Activated effector memory CD4-positive, alpha-beta T cell treated with Interleukin-2 at 50 U/mL for 16 hours (primary cell): ENCODE measurements at regions not wholly inside any gene's neighbourhood (a gene's known extent, or its start where the extent isn't known, plus 50 kb on each side); places are given as distances from the start of the nearest gene placed in this dataset.
"Not testable (repeated sequence)": the region's sequence is repeated elsewhere in the genome, so short reads cannot be mapped to it uniquely, and the experiment has no call there.

Experiments used
- DNase-seq: peaks from one replicate; pipeline ENCODE4 v3.0.0-alpha.2; 2020

GRCh38 chr6:141552463-141552862 is 580.3 kb upstream of the GJE1 start:
- DNase-seq: no peak

- no peak for DNase-seq
Measured at GRCh38 chr6:141552031-141552430, 580.7 kb upstream of the GJE1 start.

- no peak for DNase-seq
Measured at GRCh38 chr6:141551318-141551717, 581.4 kb upstream of the GJE1 start.

- DNase-seq: no peak
Measured at GRCh38 chr6:141550471-141550870, 582.3 kb upstream of the GJE1 start.

GRCh38 chr6:141548966-141549365 is 583.8 kb upstream of the GJE1 start:
- DNase-seq: no peak

- no peak for DNase-seq
Measured at GRCh38 chr6:141541581-141542324, 591.0 kb upstream of the GJE1 start.

- DNase-seq: no peak
Measured at GRCh38 chr6:141540207-141540606, 592.5 kb upstream of the GJE1 start.

GRCh38 chr6:141539617-141540016 is 593.1 kb upstream of the GJE1 start:
- no peak for DNase-seq

GRCh38 chr6:141532211-141532610 is 600.5 kb upstream of the GJE1 start:
- DNase-seq: no peak

- DNase-seq: no peak
Measured at GRCh38 chr6:141531040-141531439, 601.7 kb upstream of the GJE1 start.

- no peak for DNase-seq
Measured at GRCh38 chr6:141528596-141528995, 604.1 kb upstream of the GJE1 start.

- no peak for DNase-seq
Measured at GRCh38 chr6:141526985-141527384, 605.7 kb upstream of the GJE1 start.

- no peak for DNase-seq
Measured at GRCh38 chr6:141521440-141521839, 611.3 kb upstream of the GJE1 start.

GRCh38 chr6:141513830-141514229 is 618.9 kb upstream of the GJE1 start:
- DNase-seq: no peak

GRCh38 chr6:141510803-141511202 is 621.9 kb upstream of the GJE1 start:
- DNase-seq: no peak

GRCh38 chr6:141506062-141506461 is 626.7 kb upstream of the GJE1 start:
- not testable (repeated sequence) for DNase-seq

- DNase-seq: not testable (repeated sequence)
Measured at GRCh38 chr6:141504318-141504717, 628.4 kb upstream of the GJE1 start.

- DNase-seq: no peak
Measured at GRCh38 chr6:141501616-141502015, 631.1 kb upstream of the GJE1 start.

- DNase-seq: no peak
Measured at GRCh38 chr6:141498977-141499376, 633.7 kb upstream of the GJE1 start.

- no peak for DNase-seq
Measured at GRCh38 chr6:141492521-141493284, 640.0 kb upstream of the GJE1 start.

- DNase-seq: no peak
Measured at GRCh38 chr6:141491684-141492083, 641.0 kb upstream of the GJE1 start.

GRCh38 chr6:141490982-141491381 is 641.7 kb upstream of the GJE1 start:
- no peak for DNase-seq

GRCh38 chr6:141488488-141488887 is 644.2 kb upstream of the GJE1 start:
- DNase-seq: no peak

GRCh38 chr6:141486942-141487341 is 645.8 kb upstream of the GJE1 start:
- DNase-seq: no peak

- no peak for DNase-seq
Measured at GRCh38 chr6:141484711-141485110, 648.0 kb upstream of the GJE1 start.
